ENCODE measurements at regions not wholly inside any gene's neighbourhood (a gene's known extent, or its start where the extent isn't known, plus 50 kb on each side); places are given as distances from the start of the nearest gene placed in this dataset.

GRCh38 chr20:53691811-53692192 lies 98.2 kb upstream of the ZNF217 start:
- DNase-seq (ENCODE audit: low read depth) = no peak
- no peak overlapping the region for H3K4me3 ChIP-seq (ENCODE audit: low read depth, low read length)
- no peak for TF ChIP-seq CTCF (IDR thresholded peaks at IDR 0.05; ENCODE audit: insufficient read depth, low read depth, low read length)

GRCh38 chr20:53691060-53691810 lies 97.6 kb upstream of the ZNF217 start:
- H3K4me3 ChIP-seq (ENCODE audit: low read depth, low read length) = no peak overlapping the region
- DNase-seq (ENCODE audit: low read depth) = no peak
- no peak for TF ChIP-seq CTCF (IDR thresholded peaks at IDR 0.05; ENCODE audit: insufficient read depth, low read depth, low read length)

GRCh38 chr20:53688085-53688484 lies 94.4 kb upstream of the ZNF217 start:
- no peak for DNase-seq (ENCODE audit: low read depth)
- H3K4me3 ChIP-seq (ENCODE audit: low read depth, low read length) = no peak overlapping the region
- no peak for TF ChIP-seq CTCF (IDR thresholded peaks at IDR 0.05; ENCODE audit: insufficient read depth, low read depth, low read length)

- TF ChIP-seq CTCF (IDR thresholded peaks at IDR 0.05; ENCODE audit: insufficient read depth, low read depth, low read length) = no peak
- H3K4me3 ChIP-seq (ENCODE audit: low read depth, low read length) = no peak overlapping the region
- DNase-seq (ENCODE audit: low read depth) = no peak
Observed at GRCh38 chr20:53685070-53685595, 91.5 kb upstream of the ZNF217 start.

- no peak for DNase-seq (ENCODE audit: low read depth)
- no peak for TF ChIP-seq CTCF (IDR thresholded peaks at IDR 0.05; ENCODE audit: insufficient read depth, low read depth, low read length)
- no peak overlapping the region for H3K4me3 ChIP-seq (ENCODE audit: low read depth, low read length)
Observed at GRCh38 chr20:53683506-53683905, 89.9 kb upstream of the ZNF217 start.

- no peak for TF ChIP-seq CTCF (IDR thresholded peaks at IDR 0.05; ENCODE audit: insufficient read depth, low read depth, low read length)
- DNase-seq (ENCODE audit: low read depth) = no peak
- no peak overlapping the region for H3K4me3 ChIP-seq (ENCODE audit: low read depth, low read length)
Observed at GRCh38 chr20:53681352-53682212, 87.9 kb upstream of the ZNF217 start.

Measured in fibroblast of villous mesenchyme (primary cell).